ENCODE measurements at regions not wholly inside any gene's neighbourhood (a gene's known extent, or its start where the extent isn't known, plus 50 kb on each side); places are given as distances from the start of the nearest gene placed in this dataset.

DNA sequence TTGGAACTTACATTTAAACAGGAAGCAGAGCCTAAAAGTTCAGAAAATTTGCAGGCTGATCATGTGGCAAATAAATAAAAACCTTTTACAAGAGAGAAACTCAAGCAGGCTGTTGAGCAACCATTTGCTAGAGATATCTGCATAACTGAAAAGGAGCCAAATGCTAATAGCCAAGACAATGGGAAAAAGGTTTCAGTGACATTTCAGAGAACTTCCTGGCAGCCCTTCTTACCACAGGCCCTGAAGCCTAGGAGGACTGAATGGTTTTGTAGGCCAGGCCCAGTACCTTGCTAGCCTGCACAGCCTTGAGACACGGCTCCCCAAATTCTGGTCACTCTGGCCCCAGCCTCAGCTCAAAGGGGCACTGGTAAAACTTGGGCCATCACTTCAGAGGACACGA, 945.1 kb downstream of the ADGRL3 start:
- H3K9ac ChIP-seq (ENCODE audit: insufficient read length): no peak overlapping the region
- no peak for DNase-seq (ENCODE audit: low read depth, low spot score)
- no peaks in the 10 kb centered on the region for H3K36me3 ChIP-seq (ENCODE audit: insufficient read depth, low read length)
- TF ChIP-seq EZH2 (IDR thresholded peaks at IDR 0.05): no peak
- TF ChIP-seq FOXP2 (optimal IDR thresholded peaks at IDR 0.05; ENCODE audit: control extremely low read depth, extremely low read length, insufficient read depth): no peak
- no peak for TF ChIP-seq POLR2AphosphoS5 (IDR thresholded peaks at IDR 0.05; ENCODE audit: borderline replicate concordance, low read depth, low read length)
- H3K27ac ChIP-seq: no peak overlapping the region
- no peak overlapping the region for H3K4me3 ChIP-seq
- H3K9me3 ChIP-seq (ENCODE audit: low read depth, low read length): no peaks in the 10 kb centered on the region

DNA sequence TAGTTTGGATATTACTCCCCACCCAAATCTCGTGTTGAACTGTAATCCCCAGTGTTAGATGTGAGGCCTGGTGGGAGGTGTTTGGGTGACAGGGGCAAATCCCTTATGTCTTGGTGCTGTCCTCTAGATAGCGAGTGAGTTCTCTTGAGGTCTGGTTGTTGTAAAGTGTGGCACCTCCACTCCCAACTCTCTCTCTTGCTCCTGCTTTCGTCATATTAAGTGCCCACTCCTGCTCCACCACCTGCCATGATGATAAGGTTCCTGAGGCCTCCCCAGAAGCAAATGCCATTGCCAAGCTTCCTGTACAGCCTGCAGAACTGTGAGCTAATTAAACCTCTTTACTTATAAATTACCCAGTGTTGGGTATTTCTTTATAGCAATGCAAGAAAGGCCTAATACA, 944.3 kb downstream of the ADGRL3 start:
- Histone ChIP-seq H3K9ac (ENCODE audit: insufficient read length) (no peak overlapping the region), H3K27ac (no peak overlapping the region), H3K9me3 (ENCODE audit: low read depth, low read length) (no peaks in the 10 kb centered on the region), H3K4me3 (no peak overlapping the region), H3K36me3 (ENCODE audit: insufficient read depth, low read length) (no peaks in the 10 kb centered on the region)
- TF ChIP-seq POLR2AphosphoS5 (IDR thresholded peaks at IDR 0.05; ENCODE audit: borderline replicate concordance, low read depth, low read length) (no peak), EZH2 (IDR thresholded peaks at IDR 0.05) (no peak), FOXP2 (optimal IDR thresholded peaks at IDR 0.05; ENCODE audit: control extremely low read depth, extremely low read length, insufficient read depth) (no peak)
- no peak for DNase-seq (ENCODE audit: low read depth, low spot score)

DNA sequence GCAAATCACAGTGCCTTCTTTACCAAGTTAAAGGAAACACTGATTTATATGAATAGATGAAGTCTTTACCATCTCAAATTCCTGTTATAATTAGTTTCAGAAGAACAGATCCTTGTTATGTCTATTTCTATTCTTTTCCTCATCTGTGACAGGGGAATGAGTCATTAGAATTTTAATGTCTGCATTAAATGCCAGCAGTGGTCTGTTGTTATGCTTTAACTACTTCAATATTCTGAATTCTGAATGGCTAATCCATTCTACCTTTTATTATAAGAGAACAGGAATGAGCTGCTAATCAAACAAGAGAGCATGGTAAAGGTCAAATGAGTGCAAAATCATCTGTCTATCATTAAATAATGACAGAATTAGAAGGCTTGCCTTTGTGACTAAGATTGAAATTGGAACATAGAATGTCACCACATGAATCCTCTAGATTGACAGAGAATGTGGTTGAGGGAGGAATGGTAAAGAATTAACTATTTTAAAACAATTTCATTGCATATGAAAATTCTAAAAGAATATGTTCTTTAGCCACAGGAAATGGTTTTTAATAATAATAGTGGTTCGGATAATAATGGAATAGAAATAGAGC, 935.5 kb downstream of the ADGRL3 start:
- TF ChIP-seq FOXP2 (optimal IDR thresholded peaks at IDR 0.05; ENCODE audit: control extremely low read depth, extremely low read length, insufficient read depth) (no peak), EZH2 (IDR thresholded peaks at IDR 0.05) (no peak), POLR2AphosphoS5 (IDR thresholded peaks at IDR 0.05; ENCODE audit: borderline replicate concordance, low read depth, low read length) (no peak)
- no peak overlapping the region for H3K27ac ChIP-seq
- H3K9ac ChIP-seq (ENCODE audit: insufficient read length): no peak overlapping the region
- H3K9me3 ChIP-seq (ENCODE audit: low read depth, low read length): no peaks in the 10 kb centered on the region; the same call in 1 of the 2 replicates
- no peak for DNase-seq (ENCODE audit: low read depth, low spot score)
- H3K36me3 ChIP-seq (ENCODE audit: insufficient read depth, low read length): no peaks in the 10 kb centered on the region
- no peak overlapping the region for H3K4me3 ChIP-seq

DNA sequence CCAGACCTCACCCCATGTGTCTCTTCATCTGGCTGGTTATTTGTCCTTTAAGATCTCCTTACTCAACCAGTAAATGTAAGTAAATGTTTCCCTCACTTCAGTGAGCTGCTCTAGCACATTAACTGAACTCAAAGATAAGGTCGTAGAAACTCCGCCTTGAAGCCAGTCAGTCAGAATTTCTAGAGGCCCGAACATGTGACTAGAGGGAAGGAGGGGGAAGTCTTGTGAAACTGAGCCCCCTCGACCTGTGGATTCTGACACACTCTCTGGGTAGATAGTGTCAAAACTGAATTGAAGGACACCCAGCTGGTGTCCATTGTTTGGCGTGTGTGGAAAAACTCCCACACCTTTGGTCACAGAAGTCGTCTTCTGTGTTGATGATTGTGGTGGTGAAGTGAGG, 933.9 kb downstream of the ADGRL3 start:
- no peaks in the 10 kb centered on the region; the same call in 1 of the 2 replicates for H3K9me3 ChIP-seq (ENCODE audit: low read depth, low read length)
- no peak for DNase-seq (ENCODE audit: low read depth, low spot score)
- H3K4me3 ChIP-seq: no peak overlapping the region
- TF ChIP-seq POLR2AphosphoS5 (IDR thresholded peaks at IDR 0.05; ENCODE audit: borderline replicate concordance, low read depth, low read length) (no peak), FOXP2 (optimal IDR thresholded peaks at IDR 0.05; ENCODE audit: control extremely low read depth, extremely low read length, insufficient read depth) (no peak), EZH2 (IDR thresholded peaks at IDR 0.05) (no peak)
- H3K27ac ChIP-seq: no peak overlapping the region
- no peaks in the 10 kb centered on the region for H3K36me3 ChIP-seq (ENCODE audit: insufficient read depth, low read length)
- no peak overlapping the region for H3K9ac ChIP-seq (ENCODE audit: insufficient read length)

DNA sequence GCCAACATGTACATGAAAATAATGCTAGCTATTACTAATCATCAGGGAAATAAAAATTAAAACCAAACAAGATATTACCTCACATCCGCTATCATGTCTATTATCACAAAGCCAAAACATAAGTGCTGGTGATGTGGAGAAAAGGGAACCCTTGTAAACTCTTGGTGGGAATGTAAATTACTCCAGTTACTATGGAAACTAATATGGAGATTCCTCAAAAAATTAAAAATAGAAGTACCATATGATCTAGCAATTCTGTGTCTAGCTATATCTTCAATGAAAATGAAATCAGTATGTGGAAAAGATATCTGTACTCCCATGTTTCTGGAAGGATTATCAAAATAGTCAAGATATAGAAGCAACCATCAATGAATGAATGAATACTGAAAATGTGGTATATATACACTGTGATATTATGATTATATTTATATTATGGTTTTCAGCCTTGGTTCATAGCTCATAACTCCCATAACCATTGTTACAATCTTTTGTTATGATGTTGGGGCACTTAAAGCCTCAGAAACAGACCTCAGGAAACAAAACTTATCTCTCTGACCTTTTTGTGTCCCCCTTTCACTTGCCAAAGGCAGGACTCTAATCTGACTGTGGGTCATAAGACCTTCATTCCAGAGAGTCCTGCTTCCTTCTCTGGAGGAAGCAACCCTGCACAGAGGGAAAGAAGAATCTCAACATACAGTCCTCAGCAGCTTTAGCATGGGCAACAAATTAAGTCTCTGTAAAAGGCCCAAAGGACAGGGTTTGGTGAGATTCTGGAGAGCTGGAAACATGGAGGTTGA, 933.2 kb downstream of the ADGRL3 start:
- H3K9me3 ChIP-seq (ENCODE audit: low read depth, low read length): no peaks in the 10 kb centered on the region; the same call in 1 of the 2 replicates
- no peak overlapping the region for H3K4me3 ChIP-seq
- H3K27ac ChIP-seq: no peak overlapping the region
- no peaks in the 10 kb centered on the region for H3K36me3 ChIP-seq (ENCODE audit: insufficient read depth, low read length)
- no peak for DNase-seq (ENCODE audit: low read depth, low spot score)
- TF ChIP-seq EZH2 (IDR thresholded peaks at IDR 0.05) (no peak), POLR2AphosphoS5 (IDR thresholded peaks at IDR 0.05; ENCODE audit: borderline replicate concordance, low read depth, low read length) (no peak), FOXP2 (optimal IDR thresholded peaks at IDR 0.05; ENCODE audit: control extremely low read depth, extremely low read length, insufficient read depth) (no peak)
- H3K9ac ChIP-seq (ENCODE audit: insufficient read length): no peak overlapping the region

DNA sequence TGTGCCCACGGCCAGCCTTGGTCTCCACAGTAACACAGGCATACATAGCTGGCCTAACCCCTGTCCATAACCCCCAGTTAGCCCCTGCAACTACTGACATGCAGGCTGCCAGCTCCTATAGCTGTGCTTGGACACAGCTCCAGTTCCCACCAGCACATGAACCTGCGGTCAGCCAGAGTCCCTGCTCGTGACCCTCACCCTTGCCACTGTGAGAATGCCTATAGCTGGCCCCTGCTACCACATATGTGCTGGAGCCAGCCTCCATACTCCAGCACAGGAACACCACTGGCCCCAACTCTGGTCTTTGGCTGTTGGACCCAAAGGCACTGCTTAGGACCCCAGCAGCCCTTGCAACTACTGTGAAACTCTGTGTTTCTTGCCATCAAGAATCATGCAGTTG, 930.9 kb downstream of the ADGRL3 start:
- no peak overlapping the region for H3K9ac ChIP-seq (ENCODE audit: insufficient read length)

DNA sequence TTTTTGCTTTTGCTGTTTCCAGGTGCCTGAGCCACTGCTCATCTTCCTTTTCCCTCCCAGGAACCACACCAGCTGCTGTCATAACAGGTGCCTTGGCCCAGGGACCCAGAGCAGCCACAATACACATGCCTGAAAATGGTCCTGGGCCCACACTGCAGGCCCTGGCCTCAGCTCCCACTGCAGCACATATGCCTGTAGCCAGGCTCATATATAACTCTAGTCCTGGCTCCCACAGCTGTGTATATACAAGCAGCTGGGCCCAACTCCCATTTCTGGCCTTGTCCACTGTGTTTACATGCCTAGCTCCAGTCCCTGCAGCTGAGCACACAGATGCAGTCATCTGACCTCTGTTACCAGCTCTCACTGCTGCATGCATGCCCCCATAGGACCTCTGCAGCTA, 930.5 kb downstream of the ADGRL3 start:
- no peak for TF ChIP-seq POLR2AphosphoS5 (IDR thresholded peaks at IDR 0.05; ENCODE audit: borderline replicate concordance, low read depth, low read length)
- TF ChIP-seq FOXP2 (optimal IDR thresholded peaks at IDR 0.05; ENCODE audit: control extremely low read depth, extremely low read length, insufficient read depth): no peak
- no peak for TF ChIP-seq EZH2 (IDR thresholded peaks at IDR 0.05)
- H3K4me3 ChIP-seq: no peak overlapping the region
- no peaks in the 10 kb centered on the region; the same call in 1 of the 2 replicates for H3K9me3 ChIP-seq (ENCODE audit: low read depth, low read length)
- DNase-seq (ENCODE audit: low read depth, low spot score): no peak
- no peak overlapping the region for H3K27ac ChIP-seq
- H3K36me3 ChIP-seq (ENCODE audit: insufficient read depth, low read length): no peaks in the 10 kb centered on the region
- no peak overlapping the region for H3K9ac ChIP-seq (ENCODE audit: insufficient read length)

More for the DNA sequence above, 930.9 kb downstream of the ADGRL3 start:
- Histone ChIP-seq H3K27ac (no peak overlapping the region), H3K36me3 (ENCODE audit: insufficient read depth, low read length) (no peaks in the 10 kb centered on the region), H3K4me3 (no peak overlapping the region), H3K9me3 (ENCODE audit: low read depth, low read length) (no peaks in the 10 kb centered on the region; the same call in 1 of the 2 replicates)
- no peak for DNase-seq (ENCODE audit: low read depth, low spot score)
- TF ChIP-seq FOXP2 (optimal IDR thresholded peaks at IDR 0.05; ENCODE audit: control extremely low read depth, extremely low read length, insufficient read depth): no peak
- TF ChIP-seq EZH2 (IDR thresholded peaks at IDR 0.05): no peak
- TF ChIP-seq POLR2AphosphoS5 (IDR thresholded peaks at IDR 0.05; ENCODE audit: borderline replicate concordance, low read depth, low read length): no peak

DNA sequence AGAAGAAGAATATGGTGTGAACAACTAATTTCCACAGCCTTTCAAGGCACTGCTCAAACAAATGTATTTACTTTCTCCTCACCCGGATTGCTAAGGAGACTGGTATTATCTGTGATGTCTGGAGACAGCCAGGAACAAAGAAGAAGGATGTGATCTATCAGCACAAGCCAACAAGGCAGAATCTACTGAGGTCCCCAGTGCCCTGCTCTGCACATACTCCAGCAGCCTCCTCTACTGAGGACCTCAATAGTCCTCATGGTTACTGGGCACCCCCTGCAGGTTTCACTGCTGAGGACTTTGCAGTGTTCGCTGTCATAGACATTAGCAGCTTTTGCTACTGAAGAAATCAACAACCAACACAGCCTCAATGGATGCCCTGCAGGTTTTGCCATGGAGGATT, 930.1 kb downstream of the ADGRL3 start:
- Histone ChIP-seq H3K36me3 (ENCODE audit: insufficient read depth, low read length) (no peaks in the 10 kb centered on the region), H3K9me3 (ENCODE audit: low read depth, low read length) (no peaks in the 10 kb centered on the region; the same call in 1 of the 2 replicates), H3K9ac (ENCODE audit: insufficient read length) (no peak overlapping the region), H3K27ac (no peak overlapping the region), H3K4me3 (no peak overlapping the region)
- TF ChIP-seq FOXP2 (optimal IDR thresholded peaks at IDR 0.05; ENCODE audit: control extremely low read depth, extremely low read length, insufficient read depth) (no peak), EZH2 (IDR thresholded peaks at IDR 0.05) (no peak), POLR2AphosphoS5 (IDR thresholded peaks at IDR 0.05; ENCODE audit: borderline replicate concordance, low read depth, low read length) (no peak)
- no peak for DNase-seq (ENCODE audit: low read depth, low spot score)

All from SK-N-MC (cell line).